ENCODE measurements at regions not wholly inside any gene's neighbourhood (a gene's known extent, or its start where the extent isn't known, plus 50 kb on each side); places are given as distances from the start of the nearest gene placed in this dataset.
"Not testable (repeated sequence)": the region's sequence is repeated elsewhere in the genome, so short reads cannot be mapped to it uniquely, and the experiment has no call there.

DNA sequence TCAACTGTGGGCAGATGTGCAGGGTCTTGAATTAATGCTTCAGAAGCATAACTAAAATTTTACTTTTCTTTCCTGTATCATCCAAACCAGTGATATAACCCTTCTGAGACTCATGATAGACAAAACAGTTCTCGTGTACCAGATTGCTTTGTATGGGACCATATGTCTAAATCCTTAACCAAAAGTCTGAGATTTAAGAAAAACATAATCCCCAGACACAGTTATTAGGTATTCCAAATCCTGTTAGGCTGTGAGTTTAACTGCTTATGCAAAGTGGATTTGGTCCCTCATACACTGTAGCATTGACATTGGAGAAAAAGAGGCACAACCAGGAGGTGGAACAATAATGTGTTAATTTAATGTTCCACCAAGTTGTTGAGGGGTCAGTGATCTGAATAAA lies 235.0 kb downstream of the PMAIP1 start:
- DNase-seq (ENCODE audit: low spot score) = no peak

DNA sequence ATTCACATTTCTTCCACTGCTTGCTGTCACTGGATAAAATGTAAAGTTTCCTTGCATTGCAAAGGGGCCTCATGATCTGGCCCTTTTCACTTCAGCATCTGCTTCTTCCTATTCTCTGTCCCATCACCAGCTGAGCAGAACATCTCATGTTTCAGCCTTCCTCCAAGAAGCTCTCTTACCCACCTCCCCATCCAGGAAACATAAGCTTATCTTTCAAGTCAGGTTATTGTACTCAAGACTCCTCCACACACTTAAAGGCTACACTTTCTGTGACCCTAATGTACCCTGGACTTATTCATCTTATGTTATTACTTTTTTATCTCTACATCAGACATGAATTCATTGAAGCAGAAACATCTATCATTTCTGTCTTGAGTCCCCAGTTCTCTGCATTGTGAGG lies 230.5 kb downstream of the PMAIP1 start:
- DNase-seq (ENCODE audit: low spot score) = no peak

DNA sequence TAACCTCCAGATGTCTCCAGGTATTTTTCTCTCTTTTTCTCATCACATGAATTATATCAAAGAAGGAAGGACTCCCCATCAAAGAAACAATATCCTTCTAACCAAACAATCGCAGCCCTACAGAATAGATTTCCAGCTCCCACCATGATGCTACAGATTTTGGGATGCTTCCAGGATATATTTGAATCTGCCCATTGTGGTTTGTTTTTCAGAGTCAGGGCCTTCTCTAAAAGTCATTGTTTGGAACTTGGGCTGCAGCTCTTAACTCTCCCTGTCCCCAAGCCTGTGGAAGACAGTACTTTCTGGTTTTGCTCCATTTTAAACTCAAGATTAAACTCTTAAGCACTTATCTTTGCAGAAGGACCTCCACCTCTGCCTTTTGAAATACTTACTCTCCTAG lies 223.2 kb downstream of the PMAIP1 start:
- DNase-seq (ENCODE audit: low spot score) = no peak

DNA sequence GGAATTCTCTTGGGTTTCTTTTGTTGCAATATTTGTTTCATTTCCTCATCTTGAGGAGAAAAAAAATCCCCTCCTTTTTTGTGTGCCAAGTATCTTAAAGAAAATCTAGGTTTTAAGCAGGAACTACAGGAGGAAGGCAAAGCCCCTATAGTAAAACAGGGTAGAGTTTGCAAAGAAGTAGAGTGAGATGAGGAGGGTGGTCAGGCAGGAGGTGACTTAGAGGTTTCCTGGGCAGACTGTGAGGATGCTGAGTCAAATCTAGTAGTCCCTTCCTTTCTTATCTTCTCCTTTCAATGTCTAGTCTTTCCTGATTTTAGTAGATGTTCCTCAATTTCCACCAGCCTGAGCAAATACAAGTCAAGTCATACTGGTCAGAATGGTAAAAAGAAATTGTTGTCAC lies 222.5 kb downstream of the PMAIP1 start:
- DNase-seq (ENCODE audit: low spot score) = no peak

DNA sequence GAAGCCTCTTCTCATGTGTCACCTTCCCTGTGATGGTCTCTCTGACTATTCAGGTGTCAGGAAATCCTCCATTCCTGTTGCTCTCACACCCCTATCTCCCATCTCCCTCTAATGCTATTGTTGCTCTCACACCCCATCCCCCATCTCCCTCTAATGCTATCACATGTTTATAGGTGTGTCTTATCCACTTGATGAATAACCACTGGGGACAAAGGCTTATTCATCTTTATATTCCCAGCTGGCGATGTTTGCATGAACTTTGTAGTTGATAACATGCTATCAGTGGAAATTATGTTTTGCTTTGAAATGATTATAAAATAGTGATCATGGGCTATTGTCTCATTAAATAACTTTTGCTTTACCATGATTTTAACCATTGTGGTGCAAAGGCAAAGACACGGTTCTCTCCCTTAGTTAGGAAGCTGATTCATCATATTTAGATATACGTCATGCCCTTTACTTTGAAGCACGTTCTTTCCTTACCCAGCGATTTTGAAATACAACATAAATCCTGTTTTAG lies 220.5 kb downstream of the PMAIP1 start:
- DNase-seq (ENCODE audit: low spot score) = no peak

DNA sequence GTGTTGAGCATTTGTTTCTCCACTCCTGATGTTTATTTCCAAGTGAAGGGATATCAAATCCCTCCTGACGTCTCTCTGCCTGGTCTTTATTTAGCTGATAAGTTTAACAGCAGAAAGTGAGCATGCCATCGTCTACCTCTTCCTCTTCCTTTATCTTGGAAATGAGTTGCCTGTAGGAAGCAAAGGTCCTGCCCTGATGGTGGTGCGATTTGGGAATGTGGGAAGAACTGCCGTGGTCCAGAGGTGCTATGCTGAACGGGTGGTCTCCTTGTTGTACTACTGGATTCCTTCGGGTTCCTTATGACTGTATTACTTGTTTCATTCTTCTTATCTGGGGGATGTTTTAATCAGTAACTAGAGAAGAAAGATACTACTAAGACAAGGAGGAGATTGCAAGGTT lies 217.5 kb downstream of the PMAIP1 start:
- no peak for DNase-seq (ENCODE audit: low spot score)

DNA sequence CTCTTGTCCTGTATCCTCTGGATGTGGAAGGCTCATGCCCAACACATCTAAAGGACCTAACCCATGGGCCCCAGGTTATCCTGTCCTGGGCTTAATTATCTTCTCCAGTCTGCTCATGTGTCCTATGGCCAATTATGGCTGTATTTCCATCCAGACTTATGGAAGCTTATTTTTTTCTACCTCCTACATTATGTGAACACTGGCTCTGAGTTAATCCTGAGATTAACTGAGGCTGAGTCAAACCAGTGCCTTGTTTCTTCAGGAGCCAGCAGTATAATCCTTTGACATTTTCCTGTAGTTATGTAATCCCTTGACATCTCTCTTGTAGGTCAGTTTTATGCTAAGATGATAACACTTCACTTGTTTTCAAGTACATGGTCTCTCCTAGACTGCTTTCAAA lies 213.6 kb downstream of the PMAIP1 start:
- DNase-seq (ENCODE audit: low spot score) = no peak

DNA sequence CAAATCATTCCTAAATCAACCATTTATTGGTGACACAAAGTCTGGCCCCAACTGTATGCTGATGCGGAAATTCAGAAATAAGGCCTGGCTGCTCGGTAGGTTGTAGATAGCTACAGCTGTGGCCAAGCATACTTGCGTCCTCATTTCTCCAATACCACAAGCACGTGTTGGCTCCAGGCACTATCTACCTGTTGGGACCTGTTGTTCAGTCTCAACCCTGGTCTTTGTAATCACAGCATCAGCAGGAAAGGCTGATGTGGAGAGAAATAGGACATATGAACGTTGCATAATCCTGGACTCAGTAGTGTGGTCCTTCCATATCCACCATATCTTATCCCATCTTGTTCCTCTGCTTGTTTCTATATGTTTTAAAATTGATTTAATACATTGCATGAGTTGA lies 212.6 kb downstream of the PMAIP1 start:
- DNase-seq (ENCODE audit: low spot score) = no peak

DNA sequence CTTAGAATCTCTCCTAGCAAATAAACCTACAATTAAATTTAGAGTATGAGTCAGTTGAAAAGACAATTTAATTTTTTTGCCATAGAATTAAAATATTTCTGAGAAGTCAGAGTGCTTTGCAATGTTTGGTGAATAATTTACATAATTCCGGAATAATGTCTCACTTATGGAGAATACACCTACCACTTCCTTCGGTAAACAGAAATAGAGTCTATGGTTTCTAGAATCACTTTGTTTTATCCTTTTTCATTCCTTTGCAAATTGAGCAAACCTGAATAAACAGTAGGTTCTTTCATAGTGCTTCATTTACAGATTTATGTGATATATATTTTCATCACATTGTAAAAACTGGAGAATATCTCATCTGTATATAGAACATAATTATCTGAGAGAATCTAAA lies 211.7 kb downstream of the PMAIP1 start:
- DNase-seq (ENCODE audit: low spot score) = no peak

DNA sequence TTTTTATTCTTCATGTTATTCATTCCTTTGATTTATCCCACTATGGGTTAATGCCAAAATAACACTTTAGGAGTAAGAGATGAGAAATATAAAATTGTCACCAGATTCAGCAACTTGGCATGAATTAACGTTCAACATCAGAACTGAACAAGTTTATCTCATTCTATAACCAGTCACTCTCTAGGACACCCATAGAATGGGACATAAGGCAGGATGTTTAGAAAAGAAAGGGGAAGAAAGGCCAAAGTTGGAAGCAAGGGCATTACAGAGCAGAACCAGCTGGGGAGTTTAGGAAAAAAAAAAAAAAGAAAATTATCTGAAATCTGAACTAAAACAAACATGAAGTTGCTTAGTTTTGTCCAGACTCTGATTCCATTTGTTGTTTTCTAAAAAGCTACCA lies 211.0 kb downstream of the PMAIP1 start:
- no peak for DNase-seq (ENCODE audit: low spot score)

DNA sequence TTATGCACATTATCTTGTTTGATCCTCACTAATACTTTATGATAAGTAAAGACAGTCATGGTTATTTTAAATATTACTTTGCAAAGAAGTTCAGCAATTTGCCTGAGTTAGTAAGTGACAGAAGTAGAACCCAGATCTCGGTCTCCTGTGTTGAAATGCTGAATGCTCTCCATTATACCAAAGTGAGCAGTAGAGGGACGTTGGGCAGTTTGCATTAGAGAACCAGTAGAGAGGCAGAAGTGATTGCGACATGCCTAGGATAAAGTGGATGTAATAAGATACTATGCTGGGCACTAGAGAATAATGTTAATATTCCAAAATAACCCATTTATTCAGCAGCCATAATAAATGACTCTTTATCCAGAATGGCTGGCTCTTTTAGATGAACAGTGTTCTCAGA lies 201.0 kb downstream of the PMAIP1 start:
- DNase-seq (ENCODE audit: low spot score) = no peak

DNA sequence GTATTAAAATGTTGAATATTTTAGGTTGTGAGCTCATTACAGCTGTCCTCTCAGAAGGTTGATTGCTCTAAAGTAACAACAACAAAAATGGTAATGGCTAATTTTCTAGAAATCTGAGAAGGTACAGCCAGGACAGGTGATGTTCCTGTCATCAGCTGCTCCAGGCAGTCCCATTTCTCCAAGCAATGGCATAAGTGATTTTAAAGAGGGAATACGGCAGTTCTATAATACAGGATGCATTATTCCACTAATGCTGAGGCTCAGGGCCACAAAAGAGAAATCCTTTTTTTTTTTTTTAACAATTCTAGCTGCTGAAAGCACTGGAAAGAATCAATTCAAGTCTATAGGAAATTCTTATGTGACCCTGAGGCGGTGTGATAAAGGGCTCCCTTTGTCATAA lies 199.9 kb downstream of the PMAIP1 start:
- no peak for DNase-seq (ENCODE audit: low spot score)

DNA sequence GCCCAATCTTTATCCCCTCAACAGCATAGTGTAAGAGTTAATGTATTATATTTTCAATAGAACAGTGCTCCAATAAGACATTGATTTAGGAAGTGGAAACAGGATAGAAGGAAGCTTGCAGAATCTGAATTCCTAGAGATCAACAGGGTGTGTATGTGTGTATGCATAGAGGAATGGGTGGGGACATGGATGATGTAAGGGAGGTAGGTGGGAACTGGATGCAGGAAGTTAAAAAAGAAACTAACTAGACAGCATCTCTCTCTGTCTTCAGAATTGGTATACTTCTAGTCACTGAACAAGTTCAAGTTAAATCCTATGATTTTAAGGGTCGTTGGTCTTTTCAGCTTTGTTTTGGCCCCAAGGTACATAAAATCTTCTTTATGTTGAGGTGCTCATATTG lies 196.6 kb downstream of the PMAIP1 start:
- no peak for DNase-seq (ENCODE audit: low spot score)

DNA sequence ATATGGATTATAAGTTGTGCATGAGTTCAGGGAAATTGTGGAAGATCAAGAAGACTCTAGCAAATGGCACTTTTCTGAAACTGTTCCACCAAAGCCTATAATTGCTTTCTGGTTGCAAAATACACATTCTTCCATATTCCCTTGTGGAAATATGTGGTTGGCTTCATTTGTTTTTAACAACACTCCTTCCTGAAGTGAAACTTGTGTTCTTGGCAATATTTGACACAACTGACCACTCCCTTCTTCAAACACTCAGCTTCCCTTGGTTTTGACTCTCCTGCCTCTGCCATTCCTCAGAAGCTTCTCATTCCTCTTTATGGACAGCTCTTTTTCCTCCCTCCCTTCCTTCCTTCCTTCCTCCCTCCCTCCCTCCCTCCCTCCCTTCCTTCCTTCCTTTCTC lies 192.3 kb downstream of the PMAIP1 start:
- no peak for DNase-seq (ENCODE audit: low spot score)

DNA sequence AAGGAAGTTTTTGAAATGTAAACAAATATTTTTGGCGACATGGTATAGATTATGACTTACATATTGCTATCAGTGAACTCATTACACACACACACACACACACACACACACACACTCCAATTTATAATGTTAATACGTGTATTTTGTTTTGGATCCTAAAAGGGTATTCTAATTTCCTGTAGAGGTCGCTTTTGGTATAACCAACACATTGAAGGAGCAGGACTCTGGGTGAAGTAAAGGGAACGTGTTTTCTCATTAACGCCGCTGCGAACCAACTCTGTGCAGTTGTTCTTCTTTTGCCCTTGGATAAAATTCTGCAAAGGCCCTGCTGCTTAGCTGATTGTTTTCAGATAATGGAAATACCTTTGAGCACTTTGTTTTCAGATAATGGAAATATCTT lies 190.4 kb downstream of the PMAIP1 start:
- DNase-seq (ENCODE audit: low spot score) = no peak

DNA sequence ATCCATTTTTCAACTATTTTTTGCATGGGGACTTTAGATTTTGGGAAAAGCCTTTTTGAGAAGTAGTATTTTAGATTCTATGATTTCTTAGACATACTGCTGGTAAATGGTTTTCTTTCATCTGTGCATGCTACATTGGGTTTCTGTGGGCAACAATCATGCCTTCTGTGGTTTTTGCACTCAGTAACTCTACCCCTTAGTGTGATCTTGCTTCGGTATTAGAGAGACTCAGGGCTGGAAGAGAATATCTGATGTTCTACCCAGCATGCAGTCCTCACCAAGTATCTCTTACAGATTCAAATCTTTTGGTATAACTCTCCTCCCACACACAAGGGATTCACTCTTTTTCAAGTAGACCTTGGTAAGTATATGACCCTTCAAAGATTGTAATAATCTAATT lies 183.0 kb downstream of the PMAIP1 start:
- no peak for DNase-seq (ENCODE audit: low spot score)

DNA sequence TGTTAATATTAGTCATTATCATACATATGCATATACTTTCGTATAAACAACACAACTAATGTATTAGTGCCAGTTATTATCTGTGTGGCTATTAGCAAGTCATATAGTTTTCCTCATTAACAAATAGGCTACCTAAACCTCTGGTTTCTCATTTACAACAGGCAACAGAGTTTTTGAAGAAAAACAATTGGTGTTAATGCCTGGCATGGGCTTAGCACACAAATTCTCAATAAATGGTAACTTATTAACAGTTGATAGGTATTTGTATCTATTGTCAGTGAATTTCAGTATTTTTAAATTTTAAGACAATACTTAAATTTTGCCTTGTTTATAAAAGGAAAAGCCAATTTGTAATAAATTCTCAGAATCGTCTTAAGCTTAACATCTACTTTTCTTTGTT lies 182.5 kb downstream of the PMAIP1 start:
- no peak for DNase-seq (ENCODE audit: low spot score)

DNA sequence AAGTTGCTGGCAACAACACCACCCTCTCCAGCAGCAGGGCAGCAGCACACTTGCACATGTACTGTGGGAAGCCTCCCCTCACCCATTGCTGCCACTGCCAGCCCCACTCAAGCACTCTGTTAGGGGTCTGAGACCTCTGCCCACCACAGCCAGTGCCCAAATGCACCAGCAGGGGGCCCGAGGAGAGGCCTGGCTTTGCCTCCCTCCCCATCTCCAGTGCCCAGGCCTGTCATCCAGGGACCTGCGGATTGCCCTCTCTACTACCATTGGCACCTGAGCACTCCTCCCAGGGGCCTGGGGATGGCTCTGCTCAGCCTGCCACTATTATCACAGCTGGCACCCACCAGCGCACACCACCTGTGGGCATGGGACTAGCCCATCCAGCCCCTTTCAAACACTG lies 175.7 kb downstream of the PMAIP1 start:
- no peak for DNase-seq (ENCODE audit: low spot score)

DNA sequence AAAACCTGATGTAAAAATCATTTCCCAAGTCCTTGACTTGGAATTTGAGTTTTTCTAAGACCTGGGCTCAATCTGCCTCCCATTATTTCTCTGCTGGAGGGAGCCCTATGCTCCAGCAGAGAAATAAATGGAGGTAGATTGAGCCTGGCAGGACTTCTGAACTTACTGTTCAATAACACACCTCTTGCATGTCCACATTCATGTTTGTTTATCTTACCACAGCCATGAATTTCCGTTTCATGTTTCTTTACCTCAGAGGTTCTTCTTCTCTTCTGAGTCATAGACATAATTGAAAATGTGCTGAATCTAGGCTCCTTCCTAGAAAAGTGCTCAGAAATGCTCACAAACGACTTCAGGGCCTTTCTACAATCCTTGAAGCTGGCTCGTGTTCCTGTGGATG lies 170.8 kb downstream of the PMAIP1 start:
- DNase-seq (ENCODE audit: low spot score) = no peak

DNA sequence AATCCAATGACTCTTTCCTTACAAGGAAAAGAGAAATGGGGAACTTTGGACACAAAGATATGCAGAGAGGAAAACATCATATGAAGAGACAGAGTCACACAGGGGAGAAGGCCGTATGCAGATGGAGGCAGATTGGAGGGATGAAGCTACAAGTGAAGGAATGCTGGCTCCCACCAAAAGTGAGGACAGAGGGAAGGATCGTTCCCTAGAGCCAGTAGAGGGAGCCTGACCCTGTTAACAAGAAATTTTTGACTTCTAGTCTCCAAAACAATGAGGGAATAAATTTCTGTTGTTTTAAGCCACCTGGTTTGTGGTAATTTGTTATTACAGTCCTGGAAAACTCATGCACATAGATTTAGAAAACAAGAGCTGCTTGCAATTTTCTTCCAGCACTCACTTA lies 169.3 kb downstream of the PMAIP1 start:
- no peak for DNase-seq (ENCODE audit: low spot score)

DNA sequence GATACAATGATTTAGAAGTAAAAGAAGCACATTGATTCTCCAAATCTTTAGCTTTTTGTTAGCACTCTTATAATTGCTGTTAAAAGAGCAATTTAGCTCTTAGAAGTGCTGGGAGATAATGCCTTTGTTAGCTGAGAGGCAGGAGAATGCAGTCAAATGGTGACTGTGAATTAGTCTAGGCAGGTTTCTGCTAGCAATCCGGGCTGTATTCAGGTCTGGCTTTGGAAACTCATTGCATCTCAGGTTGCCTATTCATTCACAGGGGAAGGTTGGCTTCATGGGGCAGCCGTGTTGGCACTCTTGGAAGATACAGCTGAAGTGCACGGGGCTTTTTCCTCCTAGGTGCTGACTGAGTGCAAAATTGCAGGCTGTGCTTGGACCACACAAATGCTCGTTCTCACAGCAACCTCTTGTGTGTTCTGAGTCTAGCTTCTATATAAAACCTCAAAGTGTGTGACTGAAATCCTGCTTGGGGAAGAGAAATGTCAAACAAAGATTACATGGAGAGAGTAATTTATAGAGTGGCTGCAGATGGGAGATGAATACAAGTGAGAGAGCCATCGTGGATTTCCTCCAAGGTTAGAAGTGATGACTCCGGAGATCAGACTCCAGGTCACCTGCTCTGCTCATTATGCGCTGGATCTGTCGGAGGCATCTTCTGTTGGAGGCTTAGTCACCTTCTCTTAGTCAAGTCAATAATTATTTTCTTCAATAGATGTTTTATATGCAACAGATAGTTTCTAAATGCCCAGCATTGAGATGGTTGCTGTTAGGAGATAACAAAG lies 167.8 kb downstream of the PMAIP1 start:
- DNase-seq (ENCODE audit: low spot score) = no peak

DNA sequence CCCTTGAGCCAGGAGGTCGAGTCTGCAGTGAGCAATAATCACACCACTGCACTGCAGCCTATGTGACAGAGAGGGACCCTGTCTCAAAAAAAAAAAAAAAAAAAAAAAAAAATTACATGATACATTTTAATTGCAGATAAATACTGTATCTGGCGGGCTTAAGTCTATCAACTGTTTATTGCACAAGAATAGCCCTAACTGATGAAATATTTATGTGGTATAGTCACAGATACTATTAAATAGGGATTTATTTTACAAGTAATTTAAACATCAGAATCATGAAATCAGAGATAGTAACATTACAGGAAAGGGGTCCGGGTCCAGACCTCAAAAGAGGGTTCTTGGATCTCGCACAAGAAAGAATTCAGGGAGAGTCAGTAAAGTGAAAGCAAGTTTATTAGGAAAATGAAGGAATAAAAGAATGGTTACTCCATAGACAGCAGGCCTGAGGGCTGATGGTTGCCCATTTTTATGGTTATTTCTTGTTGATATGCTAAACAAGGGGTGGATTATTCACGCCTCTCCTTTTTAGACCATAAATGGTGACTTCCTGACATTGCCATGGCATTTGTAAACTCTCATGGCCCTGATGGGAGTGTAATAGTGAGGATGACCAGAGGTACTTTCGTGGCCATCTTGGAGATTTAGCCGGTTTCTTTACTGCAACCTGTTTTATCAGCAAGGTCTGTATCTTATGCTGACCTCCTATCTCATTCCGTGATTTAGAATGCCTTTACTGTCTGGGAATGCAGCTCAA lies 166.6 kb downstream of the PMAIP1 start:
- DNase-seq (ENCODE audit: low spot score) = no peak

DNA sequence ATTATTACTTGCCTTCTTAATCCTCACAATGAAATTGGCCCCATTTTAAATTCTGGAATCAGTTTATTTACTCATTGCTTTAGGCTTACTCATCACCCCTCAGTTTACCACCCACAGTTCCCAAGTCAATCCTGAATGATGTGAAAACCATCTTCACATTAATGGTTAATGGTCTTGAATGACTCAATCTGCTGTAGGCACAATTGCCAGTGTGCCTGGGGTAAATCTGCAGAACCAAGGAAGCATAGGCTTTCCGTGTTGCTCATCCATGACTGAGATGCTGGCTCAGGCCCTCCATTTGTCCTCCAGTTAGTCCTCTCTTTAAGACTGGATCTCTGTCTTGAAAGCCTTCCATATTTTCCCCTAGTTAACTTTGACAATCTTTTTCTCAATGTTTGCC lies 164.5 kb downstream of the PMAIP1 start:
- no peak for DNase-seq (ENCODE audit: low spot score)

DNA sequence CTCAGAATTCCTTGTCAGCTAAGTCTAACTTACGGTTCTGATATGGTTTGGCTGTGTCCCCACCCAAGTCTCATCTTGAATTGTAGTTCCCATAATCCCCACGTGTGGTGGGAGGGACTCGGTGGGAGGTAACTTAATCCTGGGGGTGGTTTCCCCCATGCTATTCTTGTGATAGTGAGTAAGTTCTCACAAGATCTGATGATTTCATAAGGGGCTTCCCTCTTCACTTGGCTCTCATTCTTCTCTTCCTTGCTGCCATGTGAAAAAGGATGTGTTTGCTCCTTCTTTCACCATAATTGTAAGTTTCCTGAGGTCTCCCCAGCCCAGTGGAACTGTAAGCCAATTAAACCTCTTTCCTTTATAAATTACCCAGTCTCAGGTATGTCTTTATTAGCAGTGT lies 163.0 kb downstream of the PMAIP1 start:
- not testable (repeated sequence) for DNase-seq (ENCODE audit: low spot score)

Data from hematopoietic multipotent progenitor cell treated with erythropoietin and hydrocortisone succinate and interleukin-3 and kit ligand, for 17 days (in vitro differentiated cells).